Left cardiac atrium (tissue), 4 donors: ENCODE measurements at regions not wholly inside any gene's neighbourhood (a gene's known extent, or its start where the extent isn't known, plus 50 kb on each side); places are given as distances from the start of the nearest gene placed in this dataset.
"Not testable (repeated sequence)": the region's sequence is repeated elsewhere in the genome, so short reads cannot be mapped to it uniquely, and the experiment has no call there.

ENCODE experiments used
- ATAC-seq, 2 donors: fragments of 200-7000 bp; cut with Tn5 transposase; one replicate each; pipeline ENCODE4 v1.9.1; 2020; ENCODE audit warnings: mild to moderate bottlenecking in 2 of 2, moderate library complexity in 2 of 2
- DNase-seq: peaks from one replicate; pipeline ENCODE4 v3.0.0-alpha.2; 2020
- intact Hi-C, 2 donors: fragments of 100-400 bp; cut with DNase I; formaldehyde crosslinking; loops; one replicate each; pipeline versions ENCODE4 v1.14.1 to v1.15.1; 2022 to 2023
- donor health status: DM: no; HTN: yes; CAD: no.
- donor health status: DM: no; HTN: yes; CAD: no; lungs with severe emphysema.
- donor health status: DM: yes; HTN: yes; CAD: no.
- donor health status: Dilated cardiomyopathy.

- ATAC-seq (no peak), DNase-seq (no peak)
- intact Hi-C loops, result loop anchor here in 1 of 2 donors (10.0 kb wide), 1 partner anchor 342 kb away; the partner anchor contains the start of gene GSE1
Measured at GRCh38 chr16:85273293-85273692, 161.0 kb upstream of the CIBAR2 start.

GRCh38 chr16:85274501-85274900 lies 162.2 kb upstream of the CIBAR2 start:
- intact Hi-C loops, result loop anchor here in 1 of 2 donors (10.0 kb wide), 1 partner anchor 340 kb away; the partner anchor contains the start of gene GSE1
- no peak for ATAC-seq

GRCh38 chr16:85274924-85275323 lies 162.7 kb upstream of the CIBAR2 start:
- DNase-seq (no peak), ATAC-seq (peak in 1 of 2 donors; percentile 16)
- intact Hi-C loops, result loop anchor here in 1 of 2 donors (10.0 kb wide), 1 partner anchor 340 kb away; the partner anchor contains the start of gene GSE1

More at GRCh38 chr16:85274501-85274900, 162.2 kb upstream of the CIBAR2 start:
- DNase-seq, result no peak

GRCh38 chr16:85275533-85276249 lies 163.4 kb upstream of the CIBAR2 start:
- ATAC-seq (peak; percentile 60 to 74), DNase-seq (peak; percentile 69)
- intact Hi-C loops, result loop anchor here in 1 of 2 donors (10.0 kb wide), 1 partner anchor 339 kb away; the partner anchor contains the start of gene GSE1

- ATAC-seq (no peak), DNase-seq (no peak)
- intact Hi-C loops, result loop anchor here in 1 of 2 donors (10.0 kb wide), 1 partner anchor 339 kb away; the partner anchor contains the start of gene GSE1
Measured at GRCh38 chr16:85276258-85276657, 164.0 kb upstream of the CIBAR2 start.

- DNase-seq (no peak), ATAC-seq (no peak)
- intact Hi-C loops, result loop anchor here in 1 of 2 donors (10.0 kb wide), 1 partner anchor 338 kb away; the partner anchor contains the start of gene GSE1
Measured at GRCh38 chr16:85276721-85277120, 164.4 kb upstream of the CIBAR2 start.

GRCh38 chr16:85278839-85279238 lies 166.6 kb upstream of the CIBAR2 start:
- intact Hi-C loops, result loop anchor here in 1 of 2 donors (10.0 kb wide), 1 partner anchor 336 kb away; the partner anchor contains the start of gene GSE1
- no peak for DNase-seq
- ATAC-seq, result no peak

- DNase-seq (no peak), ATAC-seq (no peak)
- intact Hi-C loops, result loop anchor here in 1 of 2 donors (10.0 kb wide), 1 partner anchor 335 kb away; the partner anchor contains the start of gene GSE1
Measured at GRCh38 chr16:85279402-85279801, 167.1 kb upstream of the CIBAR2 start.

GRCh38 chr16:85279825-85280545 lies 167.7 kb upstream of the CIBAR2 start:
- DNase-seq (peak; percentile 59), ATAC-seq (peak; percentile 12 to 49)
- intact Hi-C loops, result loop anchor here in 1 of 2 donors (10.0 kb wide), 1 partner anchor 335 kb away; the partner anchor contains the start of gene GSE1

GRCh38 chr16:85281181-85281580 lies 168.9 kb upstream of the CIBAR2 start:
- ATAC-seq, result no peak
- intact Hi-C loops, result no loop called here

GRCh38 chr16:85282842-85283241 lies 170.6 kb upstream of the CIBAR2 start:
- ATAC-seq (no peak), DNase-seq (no peak)
- intact Hi-C loops, result no loop called here

More at GRCh38 chr16:85281181-85281580, 168.9 kb upstream of the CIBAR2 start:
- DNase-seq, result no peak

GRCh38 chr16:85283305-85284050 lies 171.2 kb upstream of the CIBAR2 start:
- ATAC-seq (no peak), DNase-seq (no peak)
- intact Hi-C loops, result no loop called here

- intact Hi-C loops, result no loop called here
- ATAC-seq (no peak), DNase-seq (no peak)
Measured at GRCh38 chr16:85284141-85284817, 172.0 kb upstream of the CIBAR2 start.

GRCh38 chr16:85285681-85286065 lies 173.4 kb upstream of the CIBAR2 start:
- intact Hi-C loops, result no loop called here
- DNase-seq, result no peak
- ATAC-seq, result peak in 1 of 2 donors; percentile 0

GRCh38 chr16:85286066-85286831 lies 174.0 kb upstream of the CIBAR2 start:
- DNase-seq, result peak; percentile 82
- intact Hi-C loops, result no loop called here
- peak; percentile 74 to 75 for ATAC-seq

- peak; percentile 46 to 58 for ATAC-seq
- intact Hi-C loops, result no loop called here
- DNase-seq, result peak; percentile 75
Measured at GRCh38 chr16:85286951-85287814, 174.9 kb upstream of the CIBAR2 start.

- intact Hi-C loops, ATAC-seq, DNase-seq: not testable (repeated sequence)
Measured at GRCh38 chr16:85287815-85288109, 175.5 kb upstream of the CIBAR2 start.
